Lung (tissue), 11 donors: ENCODE measurements at regions not wholly inside any gene's neighbourhood (a gene's known extent, or its start where the extent isn't known, plus 50 kb on each side); places are given as distances from the start of the nearest gene placed in this dataset.

Source experiments
- ATAC-seq: fragments of 200-7000 bp; cut with Tn5 transposase; one replicate; pipeline ENCODE4 v1.9.1; 2020; ENCODE audit warnings: moderate number of reproducible peaks; ENCODE audit not compliant: insufficient read depth, low FRiP score
- DNase-seq, 3 donors: peaks; one replicate each; pipeline ENCODE4 v3.0.0-alpha.2; 2013 to 2017
- H3K27ac ChIP-seq, 2 donors: one replicate each; pipeline ENCODE4 v1.5.1; 2013; ENCODE audit warnings: mild to moderate bottlenecking in 2 of 2, moderate library complexity in 2 of 2, control low read depth in 1 of 2, inconsistent platforms in 1 of 2, low read depth in 1 of 2, low read length in 1 of 2
- H3K27me3 ChIP-seq, 3 donors: one replicate each; pipeline ENCODE4 v1.5.1; 2013; ENCODE audit warnings: low read length in 2 of 3; ENCODE audit not compliant: control insufficient read depth in 3 of 3, insufficient read depth in 3 of 3
- H3K36me3 ChIP-seq, 4 donors: one replicate each; pipeline ENCODE4 v1.5.1; 2013; ENCODE audit warnings: low read length in 4 of 4, mild to moderate bottlenecking in 1 of 4, moderate library complexity in 1 of 4; ENCODE audit not compliant: control insufficient read depth in 4 of 4, insufficient read depth in 4 of 4
- H3K4me1 ChIP-seq, 5 donors: one replicate each; pipeline ENCODE4 v1.5.1; 2013; ENCODE audit warnings: low read length in 5 of 5, mild to moderate bottlenecking in 2 of 5, moderate library complexity in 1 of 5; ENCODE audit not compliant: control insufficient read depth in 5 of 5, insufficient read depth in 5 of 5
- H3K4me3 ChIP-seq: one replicate; pipeline ENCODE4 v1.5.1; 2013; ENCODE audit warnings: mild to moderate bottlenecking, control low read depth, moderate library complexity
- H3K9ac ChIP-seq, 2 donors: one replicate each; pipeline ENCODE4 v1.5.1; 2013; ENCODE audit warnings: low read length in 2 of 2, control low read depth in 1 of 2; ENCODE audit not compliant: insufficient read depth in 1 of 2
- H3K9me3 ChIP-seq, 4 donors: one replicate each; pipeline ENCODE4 v1.5.1; 2013; ENCODE audit warnings: low read length in 3 of 4, mild to moderate bottlenecking in 1 of 4, moderate library complexity in 1 of 4; ENCODE audit not compliant: control insufficient read depth in 4 of 4, insufficient read depth in 3 of 4
- CTCF ChIP-seq: IDR thresholded peaks from 2 replicates; pipeline ENCODE4 v1.5.1; 2012; ENCODE audit warnings: mild to moderate bottlenecking; ENCODE audit errors: control extremely low read depth, extremely low read depth
- WGBS, 2 donors: extraction: QIAGEN DNeasy Blood & Tissue Kit; methylation state at CpG; one replicate each; pipeline ENCODE4 v1.1.7; 2013; 5-methylcytosine and 5-hydroxymethylcytosine counted together
- donor health status: control.
- donor health status: control.
- donor health status: Bipolar disorder and iron deficiency.
- donor health status: healthy.
- donor health status: DM: yes; HTN: yes; CAD: no.

GRCh38 chr10:1814556-1814955 lies 77.2 kb upstream of the ADARB2 start:
- no peaks in the 10 kb centered on the region for H3K4me1 ChIP-seq
- H3K9ac ChIP-seq: no peak overlapping the region
- TF ChIP-seq CTCF: no peak
- no peak overlapping the region for H3K27ac ChIP-seq
- H3K4me3 ChIP-seq: no peak overlapping the region
- ATAC-seq (no peak), DNase-seq (no peak)
- 87 to 88% methylated on average over 1 of the region's 1 CpG for WGBS, 2 donors
- H3K27me3 ChIP-seq: no peaks in the 10 kb centered on the region
- no peaks in the 10 kb centered on the region for H3K36me3 ChIP-seq
- H3K9me3 ChIP-seq: peaks cover 0 to 5% (median 2%) of the 10 kb centered on the region in 4 donors

GRCh38 chr10:1809139-1809741 lies 71.9 kb upstream of the ADARB2 start:
- no peak overlapping the region for H3K9ac ChIP-seq
- H3K9me3 ChIP-seq: no peaks in the 10 kb centered on the region
- no peak overlapping the region for H3K4me3 ChIP-seq
- TF ChIP-seq CTCF: no peak
- 88 to 90% methylated on average over 27 of the region's 27 CpGs for WGBS, 2 donors
- no peaks in the 10 kb centered on the region for H3K36me3 ChIP-seq
- H3K4me1 ChIP-seq: no peaks in the 10 kb centered on the region
- DNase-seq: no peak
- ATAC-seq: no peak
- H3K27ac ChIP-seq: no peak overlapping the region
- peaks cover 0 to 4% (median 0%) of the 10 kb centered on the region in 3 donors for H3K27me3 ChIP-seq

- H3K4me3 ChIP-seq: no peak overlapping the region
- H3K9ac ChIP-seq: no peak overlapping the region
- peaks cover 0 to 4% (median 0%) of the 10 kb centered on the region in 3 donors for H3K27me3 ChIP-seq
- no peaks in the 10 kb centered on the region for H3K9me3 ChIP-seq
- ATAC-seq (no peak), DNase-seq (no peak)
- H3K27ac ChIP-seq: no peak overlapping the region
- 89 to 94% methylated on average over 25 of the region's 25 CpGs for WGBS, 2 donors
- TF ChIP-seq CTCF: no peak
- H3K4me1 ChIP-seq: no peaks in the 10 kb centered on the region
- H3K36me3 ChIP-seq: no peaks in the 10 kb centered on the region
These were observed 70.6 kb upstream of the ADARB2 start for GRCh38 chr10:1807924-1808323.

GRCh38 chr10:1807196-1807595 lies 69.9 kb upstream of the ADARB2 start:
- DNase-seq (no peak), ATAC-seq (no peak)
- Histone ChIP-seq H3K4me3 (no peak overlapping the region), H3K9me3 (no peaks in the 10 kb centered on the region), H3K27ac (no peak overlapping the region), H3K9ac (no peak overlapping the region), H3K4me1 (no peaks in the 10 kb centered on the region), H3K27me3 (peaks cover 0 to 4% (median 2%) of the 10 kb centered on the region in 3 donors), H3K36me3 (no peaks in the 10 kb centered on the region)
- 82 to 88% methylated on average over 9 of the region's 9 CpGs for WGBS, 2 donors
- TF ChIP-seq CTCF: no peak
